HL-60 (cell line): ENCODE measurements at regions not wholly inside any gene's neighbourhood (a gene's known extent, or its start where the extent isn't known, plus 50 kb on each side); places are given as distances from the start of the nearest gene placed in this dataset.

ENCODE experiments used
- CTCF ChIP-seq: IDR thresholded peaks from one replicate; pipeline ENCODE4 v1.5.1; 2011; ENCODE audit warnings: low read length, control low read depth, inconsistent platforms; ENCODE audit not compliant: insufficient read depth
- POLR2AphosphoS5 ChIP-seq: IDR thresholded peaks from 2 replicates; pipeline ENCODE4 v1.6.1; 2012; ENCODE audit warnings: low read depth

DNA sequence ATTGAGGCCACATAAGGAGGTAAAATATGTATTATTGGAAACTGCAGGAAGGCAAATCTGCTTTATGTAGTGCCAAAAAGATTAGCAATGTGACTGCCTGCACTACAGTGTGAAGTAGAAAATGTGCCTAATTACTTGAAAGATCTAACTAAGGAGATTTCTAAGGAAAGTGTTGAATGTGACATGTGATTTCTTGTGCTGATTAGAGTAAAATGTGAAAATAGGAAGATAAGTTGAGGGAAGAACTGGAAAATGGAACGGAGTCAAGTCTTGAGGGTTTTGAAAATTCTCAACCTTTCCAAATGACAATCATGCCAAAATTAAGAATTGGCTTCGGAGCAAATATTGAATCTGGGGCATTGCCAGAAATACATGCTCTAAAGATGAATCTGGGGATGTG lies 209.5 kb upstream of the SPOCK3 start:
- TF ChIP-seq CTCF (no peak), POLR2AphosphoS5 (no peak)
